ENCODE measurements at regions not wholly inside any gene's neighbourhood (a gene's known extent, or its start where the extent isn't known, plus 50 kb on each side); places are given as distances from the start of the nearest gene placed in this dataset.

- H4K91ac ChIP-seq (ENCODE audit: insufficient read length, low read depth, low read length): no peak overlapping the region
- H3K9ac ChIP-seq (ENCODE audit: extremely low read depth, insufficient read length, low read length): no peak overlapping the region
- H3K23ac ChIP-seq (ENCODE audit: insufficient read length, low read depth, low read length): no peak overlapping the region
- H3K4me2 ChIP-seq (ENCODE audit: insufficient read depth, insufficient read length, low read length): no peak overlapping the region
- no peak overlapping the region for H2BK15ac ChIP-seq (ENCODE audit: low read depth, low read length)
- no peaks in the 10 kb centered on the region for H3K4me1 ChIP-seq (ENCODE audit: insufficient read depth, low read length)
- TF ChIP-seq CTCF (conservative IDR thresholded peaks at IDR 0.05): no peak
- H3K14ac ChIP-seq (ENCODE audit: insufficient read depth, low read length): no peak overlapping the region
- H3K27me3 ChIP-seq (ENCODE audit: insufficient read depth, low read length): no peaks in the 10 kb centered on the region
- no peak overlapping the region for H3T11ph ChIP-seq (ENCODE audit: low read length)
- H3K4me1 Mint-ChIP-seq: peaks cover 5 to 6% of the 10 kb centered on the region in 2 experiments
- H3K18ac ChIP-seq (ENCODE audit: insufficient read length, low read depth, low read length): no peak overlapping the region
- H3K36me3 Mint-ChIP-seq (ENCODE audit: insufficient read depth in 1 of 3, low read depth in 3 of 3): no peaks in the 10 kb centered on the region
- no peak overlapping the region for H4K8ac ChIP-seq (replicated peaks; ENCODE audit: insufficient read length, low read depth, low read length)
- no peak overlapping the region for H2BK12ac ChIP-seq (ENCODE audit: insufficient read length, low read depth, low read length)
- H3K9me3 Mint-ChIP-seq: no peaks in the 10 kb centered on the region; a peak in 1 of 5 replicates
- no peak overlapping the region for H2BK120ac ChIP-seq (ENCODE audit: low read depth, low read length, poor library complexity, severe bottlenecking)
- no peaks in the 10 kb centered on the region for H3K27me3 Mint-ChIP-seq (ENCODE audit: low read depth)
- H2BK5ac ChIP-seq (ENCODE audit: insufficient read length, low read length): no peak overlapping the region
- no peak overlapping the region for H2BK20ac ChIP-seq (ENCODE audit: low read depth, low read length, poor library complexity, severe bottlenecking)
- no peak for DNase-seq
- no peak overlapping the region for H3K27ac ChIP-seq (ENCODE audit: insufficient read length, low read depth, low read length)
- WGBS (ENCODE audit: extremely low coverage, insufficient read length, low lambda C conversion rate): no CpG with 5 or more reads among the region's 4 CpGs
- no peak overlapping the region for H2AK5ac ChIP-seq (ENCODE audit: insufficient read length, low read length)
- H3K56ac ChIP-seq (ENCODE audit: insufficient read length, low read depth, low read length): no peak overlapping the region
- no peaks in the 10 kb centered on the region for H3K23me2 ChIP-seq (ENCODE audit: insufficient read length, low read depth, low read length, poor library complexity, severe bottlenecking)
- H4K5ac ChIP-seq (ENCODE audit: insufficient read length, low read depth, low read length): no peak overlapping the region
- no peaks in the 10 kb centered on the region for H3K79me1 ChIP-seq (ENCODE audit: insufficient read depth, low read depth, low read length, poor library complexity, severe bottlenecking)
- H4K20me1 ChIP-seq (ENCODE audit: control insufficient read depth, insufficient read depth, insufficient read length): no peaks in the 10 kb centered on the region
- H3K4me3 Mint-ChIP-seq: no peak overlapping the region
- H3K9me3 ChIP-seq (ENCODE audit: control insufficient read depth, low read depth, low read length): no peaks in the 10 kb centered on the region
- H2AFZ ChIP-seq (ENCODE audit: low read length): no peak overlapping the region
- no peak overlapping the region for H3K4ac ChIP-seq (ENCODE audit: low read depth, low read length)
- no peaks in the 10 kb centered on the region for H3K79me2 ChIP-seq (ENCODE audit: insufficient read depth, low read length)
- H3K27ac Mint-ChIP-seq: no peak overlapping the region
Measured at GRCh38 chr12:67145692-67146091, 123.5 kb upstream of the CAND1 start.
